CD4-positive, CD25-positive, alpha-beta regulatory T cell (primary cell): ENCODE measurements at regions not wholly inside any gene's neighbourhood (a gene's known extent, or its start where the extent isn't known, plus 50 kb on each side); places are given as distances from the start of the nearest gene placed in this dataset.
"Not testable (repeated sequence)": the region's sequence is repeated elsewhere in the genome, so short reads cannot be mapped to it uniquely, and the experiment has no call there.

ENCODE experiments used
- ATAC-seq, 2 donors: fragments of 150-1000 bp; cut with Tn5 transposase; one replicate each; pipeline ENCODE4 v1.10.0; 2021; ENCODE audit warnings: low read depth in 2 of 2, moderate number of reproducible peaks in 2 of 2, moderate library complexity in 1 of 2
- DNase-seq, 3 donors: peaks; one replicate each; pipeline versions ENCODE4 v3.0.0 to v3.0.0-alpha.2; 2012 to 2022; ENCODE audit warnings: mixed read lengths in 1 of 3
- H3K27ac ChIP-seq: one replicate; pipeline ENCODE4 v1.7.0; 2013; ENCODE audit warnings: mild to moderate bottlenecking, low read length; ENCODE audit not compliant: insufficient read depth, poor library complexity, severe bottlenecking
- H3K27me3 ChIP-seq: one replicate; pipeline ENCODE4 v1.7.0; 2013; ENCODE audit warnings: low read length; ENCODE audit not compliant: control insufficient read depth, insufficient read depth
- H3K36me3 ChIP-seq: one replicate; pipeline ENCODE4 v1.7.0; 2013; ENCODE audit warnings: mild to moderate bottlenecking, low read length, moderate library complexity; ENCODE audit not compliant: control insufficient read depth, insufficient read depth
- H3K4me1 ChIP-seq: 2 replicates; pipeline ENCODE4 v1.7.0; 2013; ENCODE audit warnings: mild to moderate bottlenecking, low read length; ENCODE audit not compliant: insufficient read depth, control insufficient read depth, poor library complexity, severe bottlenecking
- H3K4me3 ChIP-seq: one replicate; pipeline ENCODE4 v1.7.0; 2013; ENCODE audit warnings: low read depth, mild to moderate bottlenecking, low read length, moderate library complexity
- H3K9me3 ChIP-seq, 2 experiments: 1 replicate in 1 of 2; 2 replicates in 1 of 2; pipeline ENCODE4 v1.7.0; 2013; ENCODE audit warnings: low read length in 2 of 2, mild to moderate bottlenecking in 1 of 2, moderate library complexity in 1 of 2; ENCODE audit not compliant: control insufficient read depth in 2 of 2
- H3K27ac Mint-ChIP-seq, 3 donors: one replicate each; pipeline ENCODE4 v1.8.0; 2020 to 2022; ENCODE audit warnings: mild to moderate bottlenecking in 3 of 3, mixed read lengths in 3 of 3, moderate library complexity in 2 of 3
- H3K27me3 Mint-ChIP-seq: one replicate; pipeline ENCODE4 v1.8.0; 2022; ENCODE audit warnings: mild to moderate bottlenecking, mixed read lengths
- H3K36me3 Mint-ChIP-seq: one replicate; pipeline ENCODE4 v1.8.0; 2020; ENCODE audit warnings: mixed read lengths
- H3K4me1 Mint-ChIP-seq, 4 donors: one replicate each; pipeline ENCODE4 v1.8.0; 2020 to 2022; ENCODE audit warnings: mixed read lengths in 4 of 4, mild to moderate bottlenecking in 1 of 4
- H3K4me3 Mint-ChIP-seq, 4 donors: one replicate each; pipeline ENCODE4 v1.8.0; 2020 to 2022; ENCODE audit warnings: mild to moderate bottlenecking in 4 of 4, mixed read lengths in 4 of 4, moderate library complexity in 3 of 4
- H3K9me3 Mint-ChIP-seq, 7 donors: one replicate each; pipeline ENCODE4 v1.8.0; 2020 to 2022; ENCODE audit warnings: mixed read lengths in 7 of 7, mild to moderate bottlenecking in 3 of 7, moderate library complexity in 2 of 7

DNA sequence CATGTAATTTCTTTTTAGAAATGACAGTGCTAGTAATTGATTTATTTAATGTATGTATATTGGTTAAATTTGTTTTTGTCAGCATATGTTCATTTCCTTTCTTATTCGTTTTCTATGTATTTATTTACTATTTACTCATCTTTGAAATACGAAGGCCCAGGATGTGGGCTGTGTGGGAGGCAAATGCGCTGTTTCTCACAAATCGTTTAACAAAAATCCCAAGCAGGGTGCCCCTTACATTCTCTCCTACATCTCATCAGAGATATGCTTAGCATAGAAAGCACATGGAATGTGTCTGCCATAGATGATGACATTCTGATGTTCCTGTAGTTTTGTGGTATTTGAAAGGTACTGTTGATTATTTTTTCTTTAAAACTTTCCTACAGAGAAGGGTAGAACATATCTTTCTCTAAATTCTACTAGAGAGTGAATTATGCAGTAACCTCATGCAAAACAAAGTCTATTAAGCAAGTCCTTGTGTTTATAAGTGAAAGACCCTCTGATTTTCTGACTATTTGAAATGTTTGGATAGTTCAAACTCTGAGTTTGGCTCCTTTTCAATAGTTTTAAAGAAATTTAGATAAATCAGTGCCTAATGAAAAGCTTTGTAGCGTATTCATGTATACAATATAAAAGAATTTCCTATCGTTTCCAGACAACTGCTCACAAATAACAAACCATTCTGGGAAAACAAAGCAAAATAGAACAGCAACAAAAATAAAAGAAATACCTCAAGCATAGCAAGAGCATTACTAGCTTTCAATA lies 111.1 kb upstream of the VGLL3 start:
- no peak overlapping the region for H3K4me3 Mint-ChIP-seq
- H3K27ac Mint-ChIP-seq = no peak overlapping the region
- H3K27me3 Mint-ChIP-seq = no peaks in the 10 kb centered on the region
- H3K4me1 ChIP-seq = no peaks in the 10 kb centered on the region
- peaks cover 0 to 9% (median 0%) of the 10 kb centered on the region in 7 donors for H3K9me3 Mint-ChIP-seq
- DNase-seq (no peak), ATAC-seq (no peak)
- no peaks in the 10 kb centered on the region for H3K36me3 ChIP-seq
- no peak overlapping the region for H3K27ac ChIP-seq
- H3K36me3 Mint-ChIP-seq = no peaks in the 10 kb centered on the region
- H3K27me3 ChIP-seq = no peaks in the 10 kb centered on the region
- H3K4me1 Mint-ChIP-seq = no peaks in the 10 kb centered on the region
- no peaks in the 10 kb centered on the region for H3K9me3 ChIP-seq
- no peak overlapping the region for H3K4me3 ChIP-seq

DNA sequence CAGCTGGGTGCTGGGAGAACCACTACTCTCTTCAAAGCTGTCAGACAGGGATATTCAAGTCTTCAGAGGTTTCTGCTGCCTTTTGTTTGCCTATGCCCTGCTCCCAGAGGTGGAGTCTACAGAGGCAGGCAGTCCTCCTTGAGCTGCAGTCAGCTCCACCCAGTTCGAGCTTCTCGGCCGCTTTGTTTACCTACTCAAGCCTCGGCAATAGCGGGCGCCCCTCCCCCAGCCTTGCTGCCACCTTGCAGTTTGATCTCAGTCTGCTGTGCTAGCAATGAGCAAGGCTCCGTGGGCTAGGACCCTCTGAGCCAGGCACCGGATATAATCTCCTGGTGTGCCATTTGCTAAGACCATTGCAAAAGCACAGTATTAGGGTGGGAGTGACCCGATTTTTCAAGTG lies 106.8 kb upstream of the VGLL3 start:
- not testable (repeated sequence) for H3K36me3 Mint-ChIP-seq, H3K4me1 Mint-ChIP-seq, H3K27me3 ChIP-seq, H3K4me3 ChIP-seq, H3K9me3 Mint-ChIP-seq, H3K4me3 Mint-ChIP-seq, H3K27ac Mint-ChIP-seq, H3K4me1 ChIP-seq, H3K27ac ChIP-seq, H3K9me3 ChIP-seq, H3K27me3 Mint-ChIP-seq, H3K36me3 ChIP-seq, DNase-seq, ATAC-seq

DNA sequence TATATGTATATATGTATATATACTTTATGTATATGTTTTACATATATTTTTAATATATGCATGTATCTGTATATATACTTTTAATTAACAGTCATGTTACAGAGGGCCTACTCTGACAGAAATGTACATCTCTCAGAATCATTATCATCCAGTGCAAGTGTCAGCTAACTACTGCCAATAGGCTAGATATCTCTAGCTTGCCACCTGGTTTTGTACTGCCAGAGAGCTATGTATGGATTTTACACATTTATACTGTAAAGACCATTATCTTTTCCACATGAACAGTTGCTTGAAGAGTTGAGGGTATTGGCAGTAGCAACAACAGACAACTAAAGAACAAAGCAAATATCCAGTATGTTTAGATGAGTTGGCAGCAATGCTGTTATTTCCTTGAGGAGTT lies 99.7 kb upstream of the VGLL3 start:
- Histone ChIP-seq H3K9me3 (no peaks in the 10 kb centered on the region), H3K27me3 (no peaks in the 10 kb centered on the region), H3K4me1 (peaks cover 4% of the 10 kb centered on the region), H3K4me3 (no peak overlapping the region), H3K27ac (no peak overlapping the region), H3K36me3 (no peaks in the 10 kb centered on the region)
- Mint-ChIP-seq H3K27me3 (no peaks in the 10 kb centered on the region), H3K9me3 (peaks cover 0 to 5% (median 0%) of the 10 kb centered on the region in 7 donors), H3K27ac (no peak overlapping the region), H3K36me3 (no peaks in the 10 kb centered on the region), H3K4me3 (no peak overlapping the region), H3K4me1 (peaks cover 0 to 4% (median 1%) of the 10 kb centered on the region in 4 donors)
- DNase-seq (no peak), ATAC-seq (no peak)

DNA sequence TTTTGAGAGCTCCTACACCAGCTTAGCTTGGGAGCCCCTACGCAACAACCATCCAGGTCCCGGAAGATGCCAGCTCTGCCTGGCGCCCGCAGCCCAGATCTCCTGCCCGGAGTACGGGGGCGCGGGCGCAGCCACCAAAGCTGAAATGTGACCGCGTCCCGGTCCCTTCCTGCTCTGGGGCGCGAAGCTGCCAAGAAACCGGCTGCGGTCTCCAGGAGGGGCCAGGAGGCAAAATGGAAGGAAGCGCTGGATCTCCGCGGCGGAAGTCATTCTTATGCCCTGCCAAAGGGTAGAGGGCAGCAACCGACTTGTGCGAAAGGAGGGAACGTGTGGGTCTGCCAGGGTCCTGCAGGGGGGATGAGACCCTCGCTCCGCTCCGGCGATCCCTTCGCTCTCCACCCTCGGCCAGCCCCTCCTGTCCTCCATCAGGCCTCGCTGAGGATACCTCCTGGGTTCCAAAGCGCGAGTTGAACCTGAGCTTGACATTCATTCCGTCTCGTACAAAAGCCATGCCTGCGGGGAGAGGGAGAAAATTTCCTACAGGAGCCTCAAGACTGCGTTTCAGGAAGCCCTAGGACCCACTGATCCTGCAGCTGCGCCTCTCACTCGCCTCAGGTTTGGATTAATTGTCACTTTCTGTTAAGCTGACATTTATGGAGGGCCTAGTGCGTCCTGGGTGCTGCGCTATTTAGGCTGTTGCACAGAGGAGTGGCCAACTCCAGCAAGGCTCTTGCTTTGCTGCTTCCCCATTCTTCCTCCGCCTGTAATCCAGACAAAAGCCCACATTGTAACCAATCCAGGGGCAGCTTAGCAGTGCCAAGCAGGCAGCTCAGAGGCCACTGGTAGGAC lies 98.3 kb upstream of the VGLL3 start:
- Histone ChIP-seq H3K4me3 (no peak overlapping the region), H3K9me3 (no peaks in the 10 kb centered on the region), H3K36me3 (no peaks in the 10 kb centered on the region), H3K27me3 (no peaks in the 10 kb centered on the region), H3K27ac (no peak overlapping the region), H3K4me1 (peaks cover 4% of the 10 kb centered on the region)
- H3K4me1 Mint-ChIP-seq = peaks cover 0 to 4% (median 1%) of the 10 kb centered on the region in 4 donors
- DNase-seq = peak in 1 of 3 donors; percentile 10
- no peaks in the 10 kb centered on the region for H3K36me3 Mint-ChIP-seq
- peak overlapping the region in 3 of 4 donors; percentile 21 to 64 (median 48) for H3K4me3 Mint-ChIP-seq
- H3K9me3 Mint-ChIP-seq = peaks cover 0 to 5% (median 0%) of the 10 kb centered on the region in 7 donors
- ATAC-seq = peak in 1 of 2 donors; percentile 28
- no peaks in the 10 kb centered on the region for H3K27me3 Mint-ChIP-seq
- no peak overlapping the region for H3K27ac Mint-ChIP-seq

- H3K27me3 ChIP-seq = no peaks in the 10 kb centered on the region
- no peaks in the 10 kb centered on the region for H3K36me3 ChIP-seq
- H3K27me3 Mint-ChIP-seq = no peaks in the 10 kb centered on the region
- H3K4me3 Mint-ChIP-seq = peak overlapping the region in 2 of 4 donors; percentile 21 to 52
- DNase-seq (no peak), ATAC-seq (no peak)
- H3K27ac ChIP-seq = no peak overlapping the region
- H3K4me1 ChIP-seq = peaks cover 4% of the 10 kb centered on the region
- H3K9me3 ChIP-seq = no peaks in the 10 kb centered on the region
- no peak overlapping the region for H3K4me3 ChIP-seq
- H3K9me3 Mint-ChIP-seq = peaks cover 0 to 5% (median 0%) of the 10 kb centered on the region in 7 donors
- peaks cover 0 to 4% (median 1%) of the 10 kb centered on the region in 4 donors for H3K4me1 Mint-ChIP-seq
- H3K36me3 Mint-ChIP-seq = no peaks in the 10 kb centered on the region
- no peak overlapping the region for H3K27ac Mint-ChIP-seq
Measured at GRCh38 chr3:87088430-87088992, 97.6 kb upstream of the VGLL3 start.

- ATAC-seq (no peak), DNase-seq (no peak)
- Histone ChIP-seq H3K36me3 (no peaks in the 10 kb centered on the region), H3K4me1 (peaks cover 4% of the 10 kb centered on the region), H3K27me3 (no peaks in the 10 kb centered on the region), H3K4me3 (no peak overlapping the region), H3K9me3 (no peaks in the 10 kb centered on the region), H3K27ac (no peak overlapping the region)
- Mint-ChIP-seq H3K27ac (no peak overlapping the region), H3K9me3 (peaks cover 0 to 5% (median 0%) of the 10 kb centered on the region in 7 donors), H3K27me3 (no peaks in the 10 kb centered on the region), H3K4me3 (no peak overlapping the region), H3K4me1 (peaks cover 0 to 4% (median 1%) of the 10 kb centered on the region in 4 donors), H3K36me3 (no peaks in the 10 kb centered on the region)
Measured at GRCh38 chr3:87084868-87085267, 93.9 kb upstream of the VGLL3 start.

GRCh38 chr3:87082796-87083440 lies 92.0 kb upstream of the VGLL3 start:
- Histone ChIP-seq H3K4me1 (no peaks in the 10 kb centered on the region), H3K4me3 (no peak overlapping the region), H3K27me3 (no peaks in the 10 kb centered on the region), H3K9me3 (no peaks in the 10 kb centered on the region), H3K27ac (no peak overlapping the region), H3K36me3 (no peaks in the 10 kb centered on the region)
- Mint-ChIP-seq H3K4me1 (no peaks in the 10 kb centered on the region), H3K27ac (no peak overlapping the region), H3K9me3 (peaks cover 0 to 5% (median 2%) of the 10 kb centered on the region in 7 donors), H3K27me3 (no peaks in the 10 kb centered on the region), H3K4me3 (no peak overlapping the region), H3K36me3 (no peaks in the 10 kb centered on the region)
- DNase-seq (no peak), ATAC-seq (no peak)
